Neural crest cell (in vitro differentiated cells): ENCODE measurements at regions not wholly inside any gene's neighbourhood (a gene's known extent, or its start where the extent isn't known, plus 50 kb on each side); places are given as distances from the start of the nearest gene placed in this dataset.
"Not testable (repeated sequence)": the region's sequence is repeated elsewhere in the genome, so short reads cannot be mapped to it uniquely, and the experiment has no call there.

ENCODE experiments used
- DNase-seq: peaks from one replicate; pipeline ENCODE4 v3.0.0; 2021; ENCODE audit warnings: low read depth, mixed read lengths, low spot score
- H3K27ac Mint-ChIP-seq: one replicate; pipeline ENCODE4 v1.8.0; 2021; ENCODE audit warnings: mild to moderate bottlenecking, mixed read lengths; ENCODE audit not compliant: unreplicated experiment
- H3K27me3 Mint-ChIP-seq: 2 replicates; pipeline ENCODE4 v1.8.0; 2021; ENCODE audit warnings: low read depth, mild to moderate bottlenecking, mixed read lengths
- H3K36me3 Mint-ChIP-seq: 2 replicates; pipeline ENCODE4 v1.8.0; 2021; ENCODE audit warnings: low read depth, mild to moderate bottlenecking, mixed read lengths
- H3K4me1 Mint-ChIP-seq: 2 replicates; pipeline ENCODE4 v1.8.0; 2021; ENCODE audit warnings: mixed read lengths
- H3K4me3 Mint-ChIP-seq: one replicate; pipeline ENCODE4 v1.8.0; 2021; ENCODE audit warnings: mild to moderate bottlenecking, mixed read lengths
- H3K9me3 Mint-ChIP-seq: 2 replicates; pipeline ENCODE4 v1.8.0; 2021; ENCODE audit warnings: mixed read lengths
- TF ChIP-seq, protein P1 (sequence below): fragments of 200-600 bp; sonication (generic); conservative IDR thresholded peaks from 2 replicates; pipeline ENCODE4 v1.5.0; 2021; ENCODE audit warnings: antibody characterized with exemption, mild to moderate bottlenecking

DNA sequence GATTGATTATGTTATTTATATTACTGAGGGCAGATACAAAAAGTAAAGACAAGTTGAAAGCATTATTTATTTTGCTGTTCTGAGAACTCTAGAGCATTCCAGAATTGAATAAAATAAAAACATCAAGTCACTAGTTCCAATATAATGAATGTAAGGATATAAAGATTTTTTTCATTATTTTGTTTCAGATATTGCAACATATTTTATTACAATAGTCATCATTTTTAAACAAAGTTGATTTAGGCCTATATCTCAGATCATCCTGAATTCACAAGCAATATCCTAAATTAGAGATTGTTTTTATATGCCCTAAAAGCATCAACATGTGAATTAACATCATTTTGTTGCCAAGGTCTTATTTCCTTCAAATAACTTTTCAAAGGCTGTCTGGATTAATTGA is 535.6 kb upstream of the KCND2 start:
- Mint-ChIP-seq H3K27me3 (no peaks in the 10 kb centered on the region), H3K27ac (no peak overlapping the region), H3K36me3 (no peaks in the 10 kb centered on the region), H3K4me1 (no peaks in the 10 kb centered on the region), H3K4me3 (no peak overlapping the region), H3K9me3 (no peaks in the 10 kb centered on the region)
- TF ChIP-seq, protein P1, sequence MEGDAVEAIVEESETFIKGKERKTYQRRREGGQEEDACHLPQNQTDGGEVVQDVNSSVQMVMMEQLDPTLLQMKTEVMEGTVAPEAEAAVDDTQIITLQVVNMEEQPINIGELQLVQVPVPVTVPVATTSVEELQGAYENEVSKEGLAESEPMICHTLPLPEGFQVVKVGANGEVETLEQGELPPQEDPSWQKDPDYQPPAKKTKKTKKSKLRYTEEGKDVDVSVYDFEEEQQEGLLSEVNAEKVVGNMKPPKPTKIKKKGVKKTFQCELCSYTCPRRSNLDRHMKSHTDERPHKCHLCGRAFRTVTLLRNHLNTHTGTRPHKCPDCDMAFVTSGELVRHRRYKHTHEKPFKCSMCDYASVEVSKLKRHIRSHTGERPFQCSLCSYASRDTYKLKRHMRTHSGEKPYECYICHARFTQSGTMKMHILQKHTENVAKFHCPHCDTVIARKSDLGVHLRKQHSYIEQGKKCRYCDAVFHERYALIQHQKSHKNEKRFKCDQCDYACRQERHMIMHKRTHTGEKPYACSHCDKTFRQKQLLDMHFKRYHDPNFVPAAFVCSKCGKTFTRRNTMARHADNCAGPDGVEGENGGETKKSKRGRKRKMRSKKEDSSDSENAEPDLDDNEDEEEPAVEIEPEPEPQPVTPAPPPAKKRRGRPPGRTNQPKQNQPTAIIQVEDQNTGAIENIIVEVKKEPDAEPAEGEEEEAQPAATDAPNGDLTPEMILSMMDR: no peak
- no peak for DNase-seq

DNA sequence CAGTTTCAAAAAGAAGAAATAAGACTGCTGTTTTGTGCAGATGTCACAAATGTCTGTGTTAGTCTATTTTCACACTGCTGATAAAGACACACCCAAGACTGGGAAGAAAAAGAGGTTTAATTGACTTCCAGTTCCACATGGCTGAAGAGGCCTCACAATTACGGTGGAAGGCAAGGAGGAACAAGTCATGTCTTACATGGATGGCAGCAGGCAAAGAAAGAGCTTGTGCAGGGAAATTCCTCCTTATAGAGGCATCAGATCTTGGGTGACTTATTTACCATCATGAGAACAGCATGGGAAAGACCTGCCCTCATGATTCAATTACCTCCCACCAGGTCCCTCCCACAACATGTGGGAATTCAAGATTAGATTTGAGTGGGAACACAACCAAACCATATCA is 527.7 kb upstream of the KCND2 start:
- not testable (repeated sequence) for H3K9me3 Mint-ChIP-seq, H3K4me3 Mint-ChIP-seq, DNase-seq, H3K27me3 Mint-ChIP-seq, H3K27ac Mint-ChIP-seq, H3K36me3 Mint-ChIP-seq, H3K4me1 Mint-ChIP-seq

DNA sequence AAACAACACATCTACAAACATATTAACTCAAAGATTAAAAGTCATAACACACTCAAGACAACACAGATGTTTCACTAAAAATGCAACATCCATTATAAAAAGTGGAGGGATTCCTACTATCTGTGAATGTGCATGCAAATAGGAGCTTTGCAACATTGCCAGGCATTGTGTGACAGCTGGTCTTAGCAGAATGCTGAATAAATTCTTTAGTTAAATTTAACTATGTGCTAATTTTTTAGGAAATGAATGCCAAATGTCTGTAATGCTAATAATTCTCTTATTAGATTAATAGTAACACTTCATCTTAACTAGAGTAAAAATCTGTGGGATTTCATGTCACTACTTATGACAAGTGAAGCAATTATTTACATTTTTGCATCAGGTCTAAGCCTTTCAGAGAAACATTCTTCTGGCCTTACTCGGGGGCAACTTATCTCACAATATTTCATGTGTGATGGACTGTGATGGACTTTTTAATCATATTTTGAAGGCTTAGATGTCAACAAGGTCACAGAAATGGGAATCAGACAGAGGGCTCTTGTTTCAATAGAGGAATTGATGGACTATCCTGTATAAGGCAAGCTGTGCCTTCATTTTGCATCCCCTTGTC is 524.6 kb upstream of the KCND2 start:
- DNase-seq: no peak
- H3K4me3 Mint-ChIP-seq: no peak overlapping the region
- H3K27ac Mint-ChIP-seq: peak overlapping the region; percentile 24
- TF ChIP-seq, protein P1: no peak
- no peaks in the 10 kb centered on the region for H3K27me3 Mint-ChIP-seq
- no peaks in the 10 kb centered on the region for H3K36me3 Mint-ChIP-seq
- peaks cover 4% of the 10 kb centered on the region for H3K4me1 Mint-ChIP-seq
- no peaks in the 10 kb centered on the region for H3K9me3 Mint-ChIP-seq

DNA sequence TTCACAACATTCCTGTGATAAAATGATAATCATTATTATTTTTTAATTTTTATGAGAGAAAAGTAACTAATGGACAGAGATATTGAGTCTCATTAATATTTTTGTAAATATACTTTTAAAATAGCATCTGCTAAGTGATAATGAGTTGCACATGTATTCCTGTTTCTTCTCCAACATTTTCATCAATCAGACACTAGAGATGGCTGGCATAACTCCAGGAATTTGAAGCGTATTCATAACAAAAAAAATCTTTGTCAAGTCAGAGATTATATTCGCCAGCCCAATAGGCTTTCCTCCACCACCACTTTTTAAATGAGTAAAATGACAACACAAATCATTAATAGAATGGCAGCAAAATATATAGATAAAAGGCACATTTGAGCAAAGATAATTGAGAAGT is 524.0 kb upstream of the KCND2 start:
- H3K4me3 Mint-ChIP-seq: no peak overlapping the region
- H3K27ac Mint-ChIP-seq: no peak overlapping the region
- H3K9me3 Mint-ChIP-seq: no peaks in the 10 kb centered on the region
- no peaks in the 10 kb centered on the region for H3K27me3 Mint-ChIP-seq
- H3K4me1 Mint-ChIP-seq: peaks cover 4% of the 10 kb centered on the region
- no peaks in the 10 kb centered on the region for H3K36me3 Mint-ChIP-seq
- TF ChIP-seq, protein P1: no peak
- DNase-seq: no peak

DNA sequence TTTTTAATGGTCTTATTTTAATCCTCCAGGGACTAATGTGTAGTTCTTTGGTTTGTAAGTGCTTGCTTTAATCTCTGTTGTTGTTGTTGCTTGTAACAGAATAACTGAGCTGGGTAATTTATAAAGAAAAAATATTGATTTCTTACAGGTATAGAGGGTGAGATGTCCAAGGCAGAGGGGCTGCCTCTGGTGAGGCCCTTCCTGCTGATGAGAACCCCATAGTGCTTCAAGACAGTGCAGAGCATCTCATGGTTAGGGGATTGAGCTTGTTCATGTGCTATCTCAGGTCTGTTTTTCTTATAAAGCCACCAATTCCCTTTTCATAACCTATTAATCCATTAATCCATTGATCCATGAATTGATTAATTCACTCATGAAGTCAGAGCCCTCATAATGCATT is 516.3 kb upstream of the KCND2 start:
- Mint-ChIP-seq H3K9me3 (no peaks in the 10 kb centered on the region), H3K27ac (no peak overlapping the region), H3K4me1 (no peaks in the 10 kb centered on the region), H3K4me3 (no peak overlapping the region), H3K27me3 (no peaks in the 10 kb centered on the region), H3K36me3 (no peaks in the 10 kb centered on the region)
- TF ChIP-seq, protein P1: no peak
- no peak for DNase-seq

DNA sequence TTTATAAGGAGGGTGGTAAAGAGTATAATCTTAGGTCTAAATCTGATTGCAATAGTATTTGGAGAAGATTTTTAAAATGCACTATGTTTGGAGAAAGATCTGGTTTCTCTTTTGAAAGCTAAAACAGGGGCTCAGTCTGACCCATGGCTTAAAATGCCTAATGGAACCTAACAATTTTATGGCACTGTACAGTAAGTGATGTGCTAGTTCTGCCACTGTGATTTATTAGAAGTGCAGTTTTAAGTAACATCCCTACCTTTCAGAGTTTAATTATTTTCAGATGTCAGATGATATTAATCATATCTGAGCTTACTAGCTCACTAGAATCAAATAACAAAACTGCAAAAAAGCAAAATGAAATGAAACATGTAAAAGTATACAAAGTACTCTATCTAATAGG is 514.7 kb upstream of the KCND2 start:
- Mint-ChIP-seq H3K4me3 (no peak overlapping the region), H3K9me3 (no peaks in the 10 kb centered on the region), H3K27me3 (no peaks in the 10 kb centered on the region), H3K4me1 (no peaks in the 10 kb centered on the region), H3K36me3 (no peaks in the 10 kb centered on the region), H3K27ac (no peak overlapping the region)
- TF ChIP-seq, protein P1: no peak
- no peak for DNase-seq
